ENCODE measurements at regions not wholly inside any gene's neighbourhood (a gene's known extent, or its start where the extent isn't known, plus 50 kb on each side); places are given as distances from the start of the nearest gene placed in this dataset.

- Histone ChIP-seq H3K18ac (ENCODE audit: low read length) (no peak overlapping the region), H4K91ac (ENCODE audit: low read depth, low read length, poor library complexity) (no peak overlapping the region), H3K79me1 (ENCODE audit: low read depth, low read length) (no peaks in the 10 kb centered on the region), H3K27me3 (ENCODE audit: control insufficient read depth in 3 of 3, insufficient read depth in 3 of 3, low read depth in 1 of 3, low read length in 3 of 3) (no peaks in the 10 kb centered on the region), H3K14ac (ENCODE audit: low read length) (no peak overlapping the region), H3K4me1 (ENCODE audit: control insufficient read depth in 2 of 2, insufficient read depth in 1 of 2, low read depth in 1 of 2, low read length in 2 of 2) (no peaks in the 10 kb centered on the region), H2BK12ac (ENCODE audit: low read length) (no peak overlapping the region), H3K9me3 (replicated peaks in 1 of 2; ENCODE audit: control insufficient read depth in 2 of 2, insufficient read depth in 1 of 2, low read depth in 1 of 2, low read length in 2 of 2) (no peaks in the 10 kb centered on the region), H3K36me3 (replicated peaks in 1 of 2; ENCODE audit: control insufficient read depth in 2 of 2, insufficient read depth in 2 of 2, low read length in 2 of 2) (no peaks in the 10 kb centered on the region), H3K4me3 (ENCODE audit: low read length in 2 of 2) (no peak overlapping the region), H2AFZ (ENCODE audit: low read length) (no peak overlapping the region), H4K8ac (ENCODE audit: low read depth, low read length) (no peak overlapping the region), H3K27ac (replicated peaks; ENCODE audit: low read length) (no peak overlapping the region), H2BK120ac (ENCODE audit: low read depth, low read length) (no peak overlapping the region), H3K9ac (ENCODE audit: low read depth, low read length, poor library complexity) (no peak overlapping the region), H2AK5ac (ENCODE audit: low read depth, low read length) (no peak overlapping the region), H2BK15ac (ENCODE audit: low read length) (no peak overlapping the region), H2BK5ac (ENCODE audit: low read length) (no peak overlapping the region), H3K4ac (ENCODE audit: low read length) (no peak overlapping the region), H3K23ac (ENCODE audit: low read depth, low read length, poor library complexity) (no peak overlapping the region), H3K4me2 (ENCODE audit: insufficient read depth, low read length, poor library complexity, severe bottlenecking) (no peak overlapping the region)
- DNase-seq (ENCODE audit: low spot score), result no peak
Observed at GRCh38 chr1:221530791-221531190, 211.1 kb downstream of the DUSP10 start.

- no peak overlapping the region for H3K18ac ChIP-seq (ENCODE audit: low read length)
- no peak overlapping the region for H2AK5ac ChIP-seq (ENCODE audit: low read depth, low read length)
- no peak for DNase-seq (ENCODE audit: low spot score)
- WGBS, 2 donors (ENCODE audit: extremely low coverage in 2 of 2, insufficient read length in 2 of 2, insufficient replicate concordance in 1 of 2), result no CpG with 5 or more reads among the region's 5 CpGs
- H3K27me3 ChIP-seq (ENCODE audit: control insufficient read depth in 3 of 3, insufficient read depth in 3 of 3, low read depth in 1 of 3, low read length in 3 of 3), result no peaks in the 10 kb centered on the region
- H3K79me1 ChIP-seq (ENCODE audit: low read depth, low read length), result no peaks in the 10 kb centered on the region
- H2AFZ ChIP-seq (ENCODE audit: low read length), result no peak overlapping the region
- H3K14ac ChIP-seq (ENCODE audit: low read length), result no peak overlapping the region
- no peak overlapping the region for H2BK12ac ChIP-seq (ENCODE audit: low read length)
- no peaks in the 10 kb centered on the region for H3K9me3 ChIP-seq (replicated peaks in 1 of 2; ENCODE audit: control insufficient read depth in 2 of 2, insufficient read depth in 1 of 2, low read depth in 1 of 2, low read length in 2 of 2)
- no peak overlapping the region for H3K27ac ChIP-seq (replicated peaks; ENCODE audit: low read length)
- no peak overlapping the region for H4K8ac ChIP-seq (ENCODE audit: low read depth, low read length)
- H3K4ac ChIP-seq (ENCODE audit: low read length), result no peak overlapping the region
- H3K36me3 ChIP-seq (replicated peaks in 1 of 2; ENCODE audit: control insufficient read depth in 2 of 2, insufficient read depth in 2 of 2, low read length in 2 of 2), result no peaks in the 10 kb centered on the region
- no peak overlapping the region for H3K4me3 ChIP-seq (ENCODE audit: low read length in 2 of 2)
- no peak overlapping the region for H3K23ac ChIP-seq (ENCODE audit: low read depth, low read length, poor library complexity)
- no peak overlapping the region for H4K91ac ChIP-seq (ENCODE audit: low read depth, low read length, poor library complexity)
- no peak overlapping the region for H2BK120ac ChIP-seq (ENCODE audit: low read depth, low read length)
- H2BK15ac ChIP-seq (ENCODE audit: low read length), result no peak overlapping the region
- no peak overlapping the region for H3K4me2 ChIP-seq (ENCODE audit: insufficient read depth, low read length, poor library complexity, severe bottlenecking)
- no peaks in the 10 kb centered on the region for H3K4me1 ChIP-seq (ENCODE audit: control insufficient read depth in 2 of 2, insufficient read depth in 1 of 2, low read depth in 1 of 2, low read length in 2 of 2)
- no peak overlapping the region for H2BK5ac ChIP-seq (ENCODE audit: low read length)
- no peak overlapping the region for H3K9ac ChIP-seq (ENCODE audit: low read depth, low read length, poor library complexity)
Observed at GRCh38 chr1:221532071-221532773, 209.7 kb downstream of the DUSP10 start.

- no CpG with 5 or more reads among the region's 5 CpGs for WGBS, 2 donors (ENCODE audit: extremely low coverage in 2 of 2, insufficient read length in 2 of 2, insufficient replicate concordance in 1 of 2)
- DNase-seq (ENCODE audit: low spot score), result no peak
Observed at GRCh38 chr1:221541296-221541695, 200.6 kb downstream of the DUSP10 start.

GRCh38 chr1:221543529-221544120 lies 198.3 kb downstream of the DUSP10 start:
- H3K4me2 ChIP-seq (ENCODE audit: insufficient read depth, low read length, poor library complexity, severe bottlenecking), result no peak overlapping the region

More at GRCh38 chr1:221541296-221541695, 200.6 kb downstream of the DUSP10 start:
- Histone ChIP-seq H3K4ac (ENCODE audit: low read length) (no peak overlapping the region), H3K27ac (replicated peaks; ENCODE audit: low read length) (no peak overlapping the region), H3K14ac (ENCODE audit: low read length) (no peak overlapping the region), H3K27me3 (ENCODE audit: control insufficient read depth in 3 of 3, insufficient read depth in 3 of 3, low read depth in 1 of 3, low read length in 3 of 3) (no peaks in the 10 kb centered on the region), H3K4me3 (ENCODE audit: low read length in 2 of 2) (no peak overlapping the region), H2BK5ac (ENCODE audit: low read length) (no peak overlapping the region), H3K4me1 (ENCODE audit: control insufficient read depth in 2 of 2, insufficient read depth in 1 of 2, low read depth in 1 of 2, low read length in 2 of 2) (no peaks in the 10 kb centered on the region), H3K36me3 (replicated peaks in 1 of 2; ENCODE audit: control insufficient read depth in 2 of 2, insufficient read depth in 2 of 2, low read length in 2 of 2) (no peaks in the 10 kb centered on the region), H4K91ac (ENCODE audit: low read depth, low read length, poor library complexity) (no peak overlapping the region), H2AFZ (ENCODE audit: low read length) (no peak overlapping the region), H4K8ac (ENCODE audit: low read depth, low read length) (no peak overlapping the region), H3K4me2 (ENCODE audit: insufficient read depth, low read length, poor library complexity, severe bottlenecking) (no peak overlapping the region), H2BK120ac (ENCODE audit: low read depth, low read length) (no peak overlapping the region), H2BK12ac (ENCODE audit: low read length) (no peak overlapping the region), H3K79me1 (ENCODE audit: low read depth, low read length) (no peaks in the 10 kb centered on the region), H3K18ac (ENCODE audit: low read length) (no peak overlapping the region), H2AK5ac (ENCODE audit: low read depth, low read length) (no peak overlapping the region), H3K9ac (ENCODE audit: low read depth, low read length, poor library complexity) (no peak overlapping the region), H3K9me3 (replicated peaks in 1 of 2; ENCODE audit: control insufficient read depth in 2 of 2, insufficient read depth in 1 of 2, low read depth in 1 of 2, low read length in 2 of 2) (no peaks in the 10 kb centered on the region), H3K23ac (ENCODE audit: low read depth, low read length, poor library complexity) (no peak overlapping the region), H2BK15ac (ENCODE audit: low read length) (no peak overlapping the region)

More at GRCh38 chr1:221543529-221544120, 198.3 kb downstream of the DUSP10 start:
- Histone ChIP-seq H2BK5ac (ENCODE audit: low read length) (no peak overlapping the region), H3K79me1 (ENCODE audit: low read depth, low read length) (no peaks in the 10 kb centered on the region), H3K14ac (ENCODE audit: low read length) (no peak overlapping the region), H4K8ac (ENCODE audit: low read depth, low read length) (no peak overlapping the region), H2BK15ac (ENCODE audit: low read length) (no peak overlapping the region), H2BK120ac (ENCODE audit: low read depth, low read length) (no peak overlapping the region), H4K91ac (ENCODE audit: low read depth, low read length, poor library complexity) (no peak overlapping the region), H2AFZ (ENCODE audit: low read length) (no peak overlapping the region), H3K23ac (ENCODE audit: low read depth, low read length, poor library complexity) (no peak overlapping the region), H3K27me3 (ENCODE audit: control insufficient read depth in 3 of 3, insufficient read depth in 3 of 3, low read depth in 1 of 3, low read length in 3 of 3) (no peaks in the 10 kb centered on the region), H3K4me1 (ENCODE audit: control insufficient read depth in 2 of 2, insufficient read depth in 1 of 2, low read depth in 1 of 2, low read length in 2 of 2) (no peaks in the 10 kb centered on the region), H3K18ac (ENCODE audit: low read length) (no peak overlapping the region), H3K9me3 (replicated peaks in 1 of 2; ENCODE audit: control insufficient read depth in 2 of 2, insufficient read depth in 1 of 2, low read depth in 1 of 2, low read length in 2 of 2) (no peaks in the 10 kb centered on the region), H3K4me3 (ENCODE audit: low read length in 2 of 2) (no peak overlapping the region), H2AK5ac (ENCODE audit: low read depth, low read length) (no peak overlapping the region), H3K36me3 (replicated peaks in 1 of 2; ENCODE audit: control insufficient read depth in 2 of 2, insufficient read depth in 2 of 2, low read length in 2 of 2) (no peaks in the 10 kb centered on the region), H3K4ac (ENCODE audit: low read length) (no peak overlapping the region), H3K27ac (replicated peaks; ENCODE audit: low read length) (no peak overlapping the region), H3K9ac (ENCODE audit: low read depth, low read length, poor library complexity) (no peak overlapping the region), H2BK12ac (ENCODE audit: low read length) (no peak overlapping the region)
- DNase-seq (ENCODE audit: low spot score), result no peak
- no CpG with 5 or more reads among the region's 4 CpGs for WGBS, 2 donors (ENCODE audit: extremely low coverage in 2 of 2, insufficient read length in 2 of 2, insufficient replicate concordance in 1 of 2)

Data from neuronal stem cell (in vitro differentiated cells).